Activated naive CD4-positive, alpha-beta T cell treated with anti-CD3 and anti-CD28 coated beads for 36 hours (primary cell): ENCODE measurements at regions not wholly inside any gene's neighbourhood (a gene's known extent, or its start where the extent isn't known, plus 50 kb on each side); places are given as distances from the start of the nearest gene placed in this dataset.

Source experiments
- CTCF ChIA-PET: fragments of 350-600 bp; sonication (Branson Sonifier 250); formaldehyde crosslinking; loops from one replicate; lab custom pipeline; 2021; ENCODE audit warnings: antibody characterized with exemption; lab: Charles Lee
- DNase-seq: peaks from one replicate; pipeline ENCODE4 v3.0.0-alpha.2; 2020
- H3K27ac Mint-ChIP-seq: one replicate; pipeline ENCODE4 v1.8.0; 2021; ENCODE audit warnings: mild to moderate bottlenecking, mixed read lengths
- H3K27me3 Mint-ChIP-seq: one replicate; pipeline ENCODE4 v1.8.0; 2021; ENCODE audit warnings: low read depth, mixed read lengths
- H3K36me3 Mint-ChIP-seq: one replicate; pipeline ENCODE4 v1.8.0; 2021; ENCODE audit warnings: low read depth, mixed read lengths
- H3K4me1 Mint-ChIP-seq: one replicate; pipeline ENCODE4 v1.8.0; 2021; ENCODE audit warnings: low read depth, mixed read lengths
- H3K4me3 Mint-ChIP-seq: one replicate; pipeline ENCODE4 v1.8.0; 2021; ENCODE audit warnings: mild to moderate bottlenecking, moderate library complexity, mixed read lengths
- H3K9me3 Mint-ChIP-seq: one replicate; pipeline ENCODE4 v1.8.0; 2021; ENCODE audit warnings: mixed read lengths
- intact Hi-C: fragments of 100-400 bp; cut with micrococcal nuclease; formaldehyde crosslinking; loops from one replicate; pipeline ENCODE4 v1.15.1; 2023

GRCh38 chr2:59076079-59076619 lies 835.0 kb upstream of the FANCL start:
- H3K27me3 Mint-ChIP-seq: no peaks in the 10 kb centered on the region
- no peak overlapping the region for H3K27ac Mint-ChIP-seq
- CTCF ChIA-PET: no interaction called here
- intact Hi-C loops: no loop called here
- no peaks in the 10 kb centered on the region for H3K36me3 Mint-ChIP-seq
- peaks cover 3% of the 10 kb centered on the region for H3K9me3 Mint-ChIP-seq
- no peak for DNase-seq
- H3K4me3 Mint-ChIP-seq: no peak overlapping the region
- H3K4me1 Mint-ChIP-seq: no peaks in the 10 kb centered on the region

- Mint-ChIP-seq H3K4me3 (no peak overlapping the region), H3K4me1 (no peaks in the 10 kb centered on the region), H3K27ac (no peak overlapping the region), H3K9me3 (peaks cover 6% of the 10 kb centered on the region), H3K27me3 (no peaks in the 10 kb centered on the region), H3K36me3 (no peaks in the 10 kb centered on the region)
- DNase-seq: no peak
- intact Hi-C loops: no loop called here
- CTCF ChIA-PET: no interaction called here
These were observed 832.9 kb upstream of the FANCL start for GRCh38 chr2:59074071-59074470.

GRCh38 chr2:59073286-59073685 lies 832.2 kb upstream of the FANCL start:
- H3K9me3 Mint-ChIP-seq: peaks cover 6% of the 10 kb centered on the region
- intact Hi-C loops: no loop called here
- CTCF ChIA-PET: no interaction called here
- H3K27me3 Mint-ChIP-seq: peaks cover 3% of the 10 kb centered on the region
- H3K27ac Mint-ChIP-seq: no peak overlapping the region
- no peaks in the 10 kb centered on the region for H3K36me3 Mint-ChIP-seq
- H3K4me1 Mint-ChIP-seq: no peaks in the 10 kb centered on the region
- DNase-seq: no peak
- H3K4me3 Mint-ChIP-seq: no peak overlapping the region

DNA sequence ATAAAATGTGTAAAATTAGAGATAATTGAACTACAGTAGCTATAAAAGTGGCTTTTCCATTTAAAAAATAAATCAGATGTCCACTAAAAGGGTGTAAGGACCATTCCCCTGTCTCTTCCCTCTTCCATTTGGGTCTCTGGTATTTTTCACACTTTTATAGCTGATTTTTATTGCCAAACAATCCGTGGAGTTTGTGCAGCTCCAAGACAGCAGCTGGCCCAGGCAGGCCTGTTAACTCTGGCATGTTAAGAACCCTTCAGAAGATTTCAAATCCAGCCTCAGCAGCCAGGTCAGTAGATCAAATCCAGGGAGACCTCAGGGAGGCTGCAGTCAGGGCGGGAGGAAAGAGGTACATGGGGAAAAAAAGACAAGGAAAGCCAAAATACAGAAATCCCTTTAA lies 827.1 kb upstream of the FANCL start:
- CTCF ChIA-PET: no interaction called here
- Mint-ChIP-seq H3K27ac (no peak overlapping the region), H3K4me1 (no peaks in the 10 kb centered on the region), H3K4me3 (no peak overlapping the region), H3K27me3 (peaks cover 3% of the 10 kb centered on the region), H3K36me3 (no peaks in the 10 kb centered on the region), H3K9me3 (peaks cover 6% of the 10 kb centered on the region)
- no peak for DNase-seq
- intact Hi-C loops: no loop called here

DNA sequence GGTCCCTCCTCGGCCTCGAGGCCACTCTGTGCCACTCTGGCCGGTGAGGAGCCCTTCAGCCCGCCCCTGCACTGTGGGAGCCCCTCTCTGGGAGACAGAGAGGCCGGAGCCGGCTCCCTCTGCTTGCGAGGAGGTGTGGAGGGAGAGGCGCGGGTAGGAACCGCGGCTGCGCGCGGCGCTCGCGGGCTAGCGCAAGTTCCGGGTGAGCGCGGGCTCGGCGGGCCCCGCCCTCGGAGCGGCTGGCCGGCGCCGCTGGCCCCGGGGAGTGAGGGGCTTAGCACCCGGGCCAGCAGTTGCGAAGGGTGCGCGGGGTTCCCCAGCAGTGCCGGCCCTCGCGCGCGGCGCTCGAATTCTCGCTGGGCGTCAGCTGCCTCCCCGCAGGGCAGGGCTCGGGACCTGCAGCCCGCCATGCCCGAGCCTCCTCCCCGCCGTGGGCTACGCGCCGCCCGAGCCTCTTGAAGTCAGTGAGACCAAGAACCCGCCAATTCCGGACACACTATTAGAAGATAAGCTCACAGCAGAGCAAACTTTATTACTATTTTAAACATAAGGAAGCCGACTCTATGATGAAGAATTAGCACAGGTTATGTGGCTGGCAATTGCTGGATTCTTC lies 825.8 kb upstream of the FANCL start:
- no peak overlapping the region for H3K4me3 Mint-ChIP-seq
- no peak for DNase-seq

DNA sequence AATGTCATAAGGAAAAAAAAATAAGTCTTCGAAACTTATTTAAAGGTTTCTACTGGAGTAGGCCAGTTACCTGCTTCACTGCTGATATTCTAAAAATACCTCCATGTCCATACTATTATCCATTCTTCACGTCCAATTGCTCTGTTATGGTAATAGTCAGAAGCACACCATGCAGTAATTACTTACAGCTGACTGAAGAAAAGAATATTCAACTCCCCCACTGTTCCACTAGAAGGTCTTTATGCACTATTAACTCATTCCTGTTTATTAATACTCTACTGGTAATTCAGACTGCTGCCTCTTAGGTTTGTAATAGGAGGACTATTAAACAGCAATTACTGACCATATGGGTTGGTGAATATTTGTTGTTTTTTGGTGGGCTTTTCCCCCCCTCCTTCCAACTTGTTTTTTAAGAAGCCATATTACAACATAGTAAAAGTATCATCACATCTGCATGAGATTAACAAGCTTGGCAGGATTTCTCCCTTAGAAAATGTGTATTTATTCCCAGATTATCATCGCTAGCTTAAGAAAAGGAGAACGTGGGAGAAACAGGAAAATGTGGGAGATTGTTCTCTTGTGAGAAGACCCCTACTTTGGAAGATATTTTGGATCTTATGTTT lies 806.4 kb upstream of the FANCL start:
- no peak for DNase-seq
- no peaks in the 10 kb centered on the region for H3K27me3 Mint-ChIP-seq
- no peaks in the 10 kb centered on the region for H3K9me3 Mint-ChIP-seq
- H3K36me3 Mint-ChIP-seq: no peaks in the 10 kb centered on the region
- no peak overlapping the region for H3K27ac Mint-ChIP-seq
- CTCF ChIA-PET: no interaction called here
- no peaks in the 10 kb centered on the region for H3K4me1 Mint-ChIP-seq
- no peak overlapping the region for H3K4me3 Mint-ChIP-seq
- intact Hi-C loops: no loop called here

More for the DNA sequence above, 825.8 kb upstream of the FANCL start:
- Mint-ChIP-seq H3K9me3 (peaks cover 5% of the 10 kb centered on the region), H3K36me3 (no peaks in the 10 kb centered on the region), H3K27me3 (peaks cover 3% of the 10 kb centered on the region), H3K27ac (no peak overlapping the region), H3K4me1 (no peaks in the 10 kb centered on the region)
- CTCF ChIA-PET: no interaction called here
- intact Hi-C loops: no loop called here

- Mint-ChIP-seq H3K27ac (no peak overlapping the region), H3K9me3 (no peaks in the 10 kb centered on the region), H3K4me3 (no peak overlapping the region), H3K27me3 (no peaks in the 10 kb centered on the region), H3K36me3 (no peaks in the 10 kb centered on the region), H3K4me1 (no peaks in the 10 kb centered on the region)
- CTCF ChIA-PET: no interaction called here
- DNase-seq: no peak
- intact Hi-C loops: no loop called here
These were observed 805.6 kb upstream of the FANCL start for GRCh38 chr2:59046401-59047372.

- H3K4me1 Mint-ChIP-seq: no peaks in the 10 kb centered on the region
- DNase-seq: no peak
- CTCF ChIA-PET: no interaction called here
- H3K4me3 Mint-ChIP-seq: no peak overlapping the region
- H3K36me3 Mint-ChIP-seq: no peaks in the 10 kb centered on the region
- intact Hi-C loops: no loop called here
- H3K27ac Mint-ChIP-seq: no peak overlapping the region
- H3K9me3 Mint-ChIP-seq: no peaks in the 10 kb centered on the region
- peaks cover 2% of the 10 kb centered on the region for H3K27me3 Mint-ChIP-seq
These were observed 803.6 kb upstream of the FANCL start for GRCh38 chr2:59044736-59045135.

GRCh38 chr2:59041139-59041538 lies 800.0 kb upstream of the FANCL start:
- Mint-ChIP-seq H3K4me3 (no peak overlapping the region), H3K27ac (no peak overlapping the region), H3K36me3 (no peaks in the 10 kb centered on the region), H3K9me3 (no peaks in the 10 kb centered on the region), H3K27me3 (peaks cover 2% of the 10 kb centered on the region), H3K4me1 (no peaks in the 10 kb centered on the region)
- CTCF ChIA-PET: no interaction called here
- intact Hi-C loops: no loop called here
- no peak for DNase-seq

DNA sequence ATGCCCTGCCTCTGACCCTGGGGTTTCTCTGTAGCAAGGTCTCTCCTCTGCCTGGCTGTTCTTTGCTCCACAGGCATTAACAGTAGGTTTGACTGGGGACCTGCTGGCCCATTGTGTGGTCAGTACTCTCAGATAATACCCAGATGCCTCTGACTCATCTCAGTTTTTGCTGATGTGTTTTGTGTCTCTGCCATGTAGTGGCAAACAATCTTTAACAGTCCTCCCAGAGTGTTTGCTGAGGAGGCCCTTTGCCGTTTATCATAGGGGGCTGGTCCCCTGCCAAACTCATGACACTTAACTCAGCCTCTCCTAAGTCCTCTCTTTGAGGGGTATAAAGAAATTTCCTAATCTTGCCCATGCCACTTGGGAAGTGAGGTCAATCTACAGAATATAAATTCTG lies 793.7 kb upstream of the FANCL start:
- Mint-ChIP-seq H3K36me3 (no peaks in the 10 kb centered on the region), H3K4me1 (no peaks in the 10 kb centered on the region), H3K9me3 (no peaks in the 10 kb centered on the region), H3K27me3 (peaks cover 2% of the 10 kb centered on the region), H3K4me3 (no peak overlapping the region), H3K27ac (no peak overlapping the region)
- intact Hi-C loops: no loop called here
- no peak for DNase-seq
- CTCF ChIA-PET: no interaction called here

DNA sequence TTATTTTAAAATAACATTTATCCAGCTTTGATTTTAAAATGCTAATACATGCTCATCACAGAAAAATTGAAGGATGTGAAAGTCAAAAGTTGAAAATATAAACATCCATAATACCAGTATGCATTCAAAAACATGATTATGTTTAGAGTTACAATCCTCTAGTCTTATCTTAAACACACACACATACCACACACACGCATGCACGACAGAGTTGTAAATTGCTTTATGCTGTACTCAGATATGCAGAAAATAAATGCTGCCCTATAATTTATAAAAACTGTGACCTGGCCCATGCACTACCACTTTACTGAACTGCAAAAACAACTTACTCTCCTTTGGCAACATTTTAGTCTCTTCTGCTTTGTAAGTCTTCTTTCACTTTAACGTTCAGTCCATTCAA lies 793.0 kb upstream of the FANCL start:
- intact Hi-C loops: no loop called here
- Mint-ChIP-seq H3K9me3 (no peaks in the 10 kb centered on the region), H3K27ac (no peak overlapping the region), H3K4me1 (no peaks in the 10 kb centered on the region), H3K4me3 (no peak overlapping the region), H3K36me3 (no peaks in the 10 kb centered on the region), H3K27me3 (peaks cover 2% of the 10 kb centered on the region)
- CTCF ChIA-PET: no interaction called here
- DNase-seq: no peak

DNA sequence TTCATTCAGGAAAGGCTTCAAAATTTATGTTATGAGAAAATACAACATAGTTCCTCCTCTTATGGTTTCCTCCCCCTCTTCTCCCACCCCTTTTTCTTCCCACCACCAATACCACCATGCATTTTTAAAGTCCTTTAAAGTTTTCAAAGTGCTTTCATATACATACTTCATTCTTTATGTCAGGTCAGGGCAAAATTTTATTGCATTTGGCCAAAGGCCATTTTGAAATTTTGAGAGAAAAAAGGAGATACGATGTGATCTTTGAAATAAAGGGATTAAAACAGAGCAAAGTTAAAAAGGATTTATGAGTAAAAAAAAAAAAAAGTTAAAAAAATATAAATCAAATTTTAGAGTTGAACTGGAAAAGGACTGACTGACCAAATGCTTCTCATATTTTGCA lies 792.5 kb upstream of the FANCL start:
- peaks cover 2% of the 10 kb centered on the region for H3K27me3 Mint-ChIP-seq
- H3K4me1 Mint-ChIP-seq: no peaks in the 10 kb centered on the region
- no peaks in the 10 kb centered on the region for H3K9me3 Mint-ChIP-seq
- no peak for DNase-seq
- no peak overlapping the region for H3K27ac Mint-ChIP-seq
- intact Hi-C loops: no loop called here
- no peaks in the 10 kb centered on the region for H3K36me3 Mint-ChIP-seq
- no peak overlapping the region for H3K4me3 Mint-ChIP-seq
- CTCF ChIA-PET: no interaction called here
